Left ventricle myocardium inferior (tissue), 1 donor: ENCODE measurements at regions not wholly inside any gene's neighbourhood (a gene's known extent, or its start where the extent isn't known, plus 50 kb on each side); places are given as distances from the start of the nearest gene placed in this dataset.

ENCODE experiments used
- DNase-seq: peaks from one replicate; pipeline ENCODE4 v3.0.0-alpha.2; 2020
- H3K27ac ChIP-seq: fragments of 200-600 bp; replicated peaks from 2 replicates; pipeline ENCODE4 v1.8.0; 2021
- H3K27me3 ChIP-seq: fragments of 200-600 bp; 2 replicates; pipeline ENCODE4 v1.8.0; 2021; ENCODE audit warnings: low read depth
- H3K36me3 ChIP-seq: fragments of 200-600 bp; 2 replicates; pipeline ENCODE4 v1.8.0; 2021
- H3K4me1 ChIP-seq: fragments of 200-600 bp; 2 replicates; pipeline ENCODE4 v1.8.0; 2021
- H3K4me3 ChIP-seq: fragments of 200-600 bp; 2 replicates; pipeline ENCODE4 v1.8.0; 2021; ENCODE audit warnings: mild to moderate bottlenecking, moderate library complexity
- H3K9me3 ChIP-seq: fragments of 200-600 bp; replicated peaks from 2 replicates; pipeline ENCODE4 v1.8.0; 2021
- intact Hi-C: fragments of 100-400 bp; cut with micrococcal nuclease; formaldehyde crosslinking; loops from one replicate; pipeline ENCODE4 v1.11.0; 2022
- TF ChIP-seq, protein P1 (sequence below): fragments of 200-600 bp; IDR thresholded peaks from 2 replicates; pipeline ENCODE4 v1.8.0; 2021; ENCODE audit warnings: antibody characterized with exemption, mild to moderate bottlenecking, borderline replicate concordance
- donor health status: DM: no; HTN: yes; CAD: no; lungs with severe emphysema.

- intact Hi-C loops: no loop called here
- Histone ChIP-seq H3K27ac (no peak overlapping the region), H3K4me3 (peak overlapping the region; percentile 30), H3K9me3 (no peaks in the 10 kb centered on the region), H3K4me1 (no peaks in the 10 kb centered on the region), H3K27me3 (peaks cover 43% of the 10 kb centered on the region), H3K36me3 (no peaks in the 10 kb centered on the region)
- TF ChIP-seq, protein P1, sequence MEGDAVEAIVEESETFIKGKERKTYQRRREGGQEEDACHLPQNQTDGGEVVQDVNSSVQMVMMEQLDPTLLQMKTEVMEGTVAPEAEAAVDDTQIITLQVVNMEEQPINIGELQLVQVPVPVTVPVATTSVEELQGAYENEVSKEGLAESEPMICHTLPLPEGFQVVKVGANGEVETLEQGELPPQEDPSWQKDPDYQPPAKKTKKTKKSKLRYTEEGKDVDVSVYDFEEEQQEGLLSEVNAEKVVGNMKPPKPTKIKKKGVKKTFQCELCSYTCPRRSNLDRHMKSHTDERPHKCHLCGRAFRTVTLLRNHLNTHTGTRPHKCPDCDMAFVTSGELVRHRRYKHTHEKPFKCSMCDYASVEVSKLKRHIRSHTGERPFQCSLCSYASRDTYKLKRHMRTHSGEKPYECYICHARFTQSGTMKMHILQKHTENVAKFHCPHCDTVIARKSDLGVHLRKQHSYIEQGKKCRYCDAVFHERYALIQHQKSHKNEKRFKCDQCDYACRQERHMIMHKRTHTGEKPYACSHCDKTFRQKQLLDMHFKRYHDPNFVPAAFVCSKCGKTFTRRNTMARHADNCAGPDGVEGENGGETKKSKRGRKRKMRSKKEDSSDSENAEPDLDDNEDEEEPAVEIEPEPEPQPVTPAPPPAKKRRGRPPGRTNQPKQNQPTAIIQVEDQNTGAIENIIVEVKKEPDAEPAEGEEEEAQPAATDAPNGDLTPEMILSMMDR: no peak
- DNase-seq: no peak
Observed at GRCh38 chr6:168838037-168838399, 397.0 kb downstream of the SMOC2 start.

GRCh38 chr6:168837254-168838036 is 396.5 kb downstream of the SMOC2 start:
- intact Hi-C loops: no loop called here
- Histone ChIP-seq H3K36me3 (no peaks in the 10 kb centered on the region), H3K4me1 (no peaks in the 10 kb centered on the region), H3K4me3 (peak overlapping the region; percentile 30), H3K9me3 (no peaks in the 10 kb centered on the region), H3K27me3 (peaks cover 43% of the 10 kb centered on the region), H3K27ac (no peak overlapping the region)
- TF ChIP-seq, protein P1: no peak
- no peak for DNase-seq

GRCh38 chr6:168835991-168836390 is 395.0 kb downstream of the SMOC2 start:
- no peak for DNase-seq
- Histone ChIP-seq H3K9me3 (no peaks in the 10 kb centered on the region), H3K4me1 (no peaks in the 10 kb centered on the region), H3K36me3 (no peaks in the 10 kb centered on the region), H3K27me3 (peaks cover 43% of the 10 kb centered on the region), H3K4me3 (no peak overlapping the region), H3K27ac (no peak overlapping the region)
- TF ChIP-seq, protein P1: no peak
- intact Hi-C loops: no loop called here

- Histone ChIP-seq H3K27ac (no peak overlapping the region), H3K4me3 (no peak overlapping the region), H3K4me1 (no peaks in the 10 kb centered on the region), H3K36me3 (no peaks in the 10 kb centered on the region), H3K9me3 (no peaks in the 10 kb centered on the region), H3K27me3 (peaks cover 43% of the 10 kb centered on the region)
- intact Hi-C loops: no loop called here
- TF ChIP-seq, protein P1: no peak
- DNase-seq: no peak
Observed at GRCh38 chr6:168834801-168835200, 393.8 kb downstream of the SMOC2 start.

DNA sequence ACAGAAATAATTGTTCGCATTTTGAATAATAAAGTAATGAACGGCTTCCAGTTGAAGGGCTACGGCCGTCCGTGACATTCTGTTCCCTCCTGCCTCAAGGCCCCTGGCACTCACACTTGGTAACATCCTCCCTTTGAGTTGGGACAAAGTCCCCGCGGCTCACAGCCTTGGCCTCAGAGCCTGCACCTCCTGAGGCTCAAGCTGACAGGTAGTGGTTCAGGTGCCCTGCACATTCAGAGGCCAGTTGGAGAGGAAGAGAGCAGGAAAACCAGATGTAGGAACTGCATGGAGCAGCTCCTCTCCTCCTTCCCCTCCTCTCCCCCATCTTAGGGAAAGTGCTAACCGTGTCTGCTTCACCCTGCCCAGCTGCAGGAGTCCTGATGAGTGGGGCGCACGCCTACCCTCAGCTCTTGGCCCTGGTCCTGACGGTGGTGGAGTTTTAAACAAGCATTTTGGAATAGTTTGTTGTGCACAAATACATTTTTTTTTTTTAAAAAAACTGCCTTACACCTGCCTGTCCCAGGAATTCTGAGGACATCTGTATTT is 393.1 kb downstream of the SMOC2 start:
- no peaks in the 10 kb centered on the region for H3K36me3 ChIP-seq
- no peaks in the 10 kb centered on the region for H3K9me3 ChIP-seq
- H3K4me1 ChIP-seq: no peaks in the 10 kb centered on the region
- peaks cover 40% of the 10 kb centered on the region for H3K27me3 ChIP-seq
- no peak overlapping the region for H3K27ac ChIP-seq
- H3K4me3 ChIP-seq: no peak overlapping the region
- no peak for DNase-seq
- intact Hi-C loops: no loop called here
- TF ChIP-seq, protein P1: no peak
